NCI-H2107 (cell line): ENCODE measurements at regions not wholly inside any gene's neighbourhood (a gene's known extent, or its start where the extent isn't known, plus 50 kb on each side); places are given as distances from the start of the nearest gene placed in this dataset.
"Not testable (repeated sequence)": the region's sequence is repeated elsewhere in the genome, so short reads cannot be mapped to it uniquely, and the experiment has no call there.

Experiments
- DNase-seq: peaks from one replicate; lab custom pipeline; 2025; lab: John Stamatoyannopoulos, UW

DNA sequence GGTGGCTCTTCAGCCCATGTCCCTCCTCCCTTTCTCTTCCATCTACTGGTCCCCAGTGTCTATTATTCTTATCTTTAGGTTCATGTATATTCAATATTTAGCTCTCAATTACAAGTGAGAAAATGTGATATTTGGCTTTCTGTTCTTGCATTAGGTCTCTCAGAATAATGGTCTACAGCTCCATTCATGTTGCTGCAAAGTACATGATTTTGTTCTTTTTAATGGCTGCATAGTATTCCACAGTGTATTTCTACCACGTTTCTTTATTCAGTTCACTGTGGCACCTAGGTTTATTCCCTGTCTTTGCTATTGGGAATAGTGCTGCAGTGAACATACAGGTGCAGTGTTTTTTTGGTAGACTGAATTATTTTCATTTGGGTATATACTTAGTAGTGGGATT lies 1308.8 kb downstream of the EFNA5 start:
- no peak for DNase-seq

DNA sequence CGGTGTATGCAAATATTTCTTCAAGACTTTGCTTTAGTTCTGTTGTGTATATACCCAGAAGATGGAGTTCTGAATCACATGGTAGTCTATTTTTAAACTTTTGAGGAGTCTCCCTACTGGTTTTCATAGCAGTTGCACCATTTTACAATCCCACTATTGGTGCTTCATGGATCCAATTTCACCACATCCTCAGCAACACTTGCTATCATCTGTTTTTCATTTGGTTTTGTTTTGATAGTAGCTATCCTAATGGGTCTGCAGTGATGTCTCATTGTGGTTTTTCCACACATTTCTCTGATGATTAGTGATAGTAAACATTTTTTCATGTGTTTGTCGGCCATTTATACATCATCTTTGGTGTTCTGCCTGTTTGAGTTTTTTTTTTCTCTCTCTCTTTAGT lies 1339.3 kb downstream of the EFNA5 start:
- no peak for DNase-seq

DNA sequence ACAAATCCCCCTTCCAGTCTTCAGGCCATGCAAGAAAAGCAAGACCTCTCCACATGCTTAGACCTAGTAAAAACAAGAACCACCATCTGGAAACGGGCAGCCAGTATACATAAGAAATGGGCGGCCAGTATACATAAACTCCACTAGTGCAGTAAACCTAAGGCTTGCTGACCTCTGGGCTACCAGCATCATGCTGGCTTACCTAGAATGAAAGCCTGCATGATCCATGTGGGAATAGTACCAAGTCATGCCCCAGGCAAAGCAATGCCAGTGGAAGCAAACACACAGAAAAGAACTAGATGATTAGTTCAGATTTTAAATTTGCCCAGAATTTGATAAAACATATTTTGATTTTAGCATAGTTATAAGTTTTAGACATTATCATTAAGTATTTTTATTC lies 1346.4 kb downstream of the EFNA5 start:
- DNase-seq, result no peak

DNA sequence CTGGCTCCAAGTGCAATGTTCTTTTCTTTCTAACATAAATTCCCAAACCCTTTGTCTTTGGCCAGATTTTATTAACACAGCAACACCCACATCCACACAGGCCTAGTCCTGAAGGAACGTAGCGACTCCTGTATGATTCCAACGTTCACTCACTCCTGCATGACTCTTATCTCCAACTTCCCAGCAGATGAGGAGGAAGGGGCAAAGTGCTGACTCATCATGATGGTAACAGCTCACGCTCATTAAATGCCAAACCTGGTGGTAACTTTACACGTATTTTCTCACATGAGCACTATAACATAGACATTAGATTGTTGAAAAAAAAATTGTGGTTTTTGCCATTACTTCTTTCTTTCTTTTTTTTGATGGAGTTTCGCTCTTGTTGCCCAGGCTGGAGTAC lies 1349.5 kb downstream of the EFNA5 start:
- no peak for DNase-seq

GRCh38 chr5:106314221-106314824 lies 1356.4 kb downstream of the EFNA5 start:
- no peak for DNase-seq

GRCh38 chr5:106312360-106312759 lies 1358.4 kb downstream of the EFNA5 start:
- DNase-seq, result no peak

GRCh38 chr5:106311230-106311915 lies 1359.4 kb downstream of the EFNA5 start:
- no peak for DNase-seq

DNA sequence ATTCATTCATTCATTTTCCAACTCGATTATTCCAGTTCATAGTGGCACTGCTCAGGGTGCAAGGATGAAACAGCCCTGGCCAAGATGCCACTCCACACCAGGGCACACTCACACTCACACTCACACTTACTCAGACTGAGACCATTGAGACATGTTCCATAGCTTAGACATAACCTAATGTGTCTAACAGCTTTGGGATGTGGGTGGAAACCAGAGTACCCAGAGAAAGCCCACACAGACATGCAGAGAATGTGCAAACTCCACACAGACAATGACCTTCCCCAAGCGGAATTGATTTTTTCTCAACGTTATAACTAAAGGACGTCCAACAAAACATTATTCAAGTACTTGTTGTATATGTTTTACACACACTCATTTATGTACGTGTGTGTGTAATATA lies 1363.5 kb downstream of the EFNA5 start:
- no peak for DNase-seq

- DNase-seq, result no peak
Observed at GRCh38 chr5:106306313-106307028, 1364.3 kb downstream of the EFNA5 start.

GRCh38 chr5:106303911-106304310 lies 1366.8 kb downstream of the EFNA5 start:
- no peak for DNase-seq

DNA sequence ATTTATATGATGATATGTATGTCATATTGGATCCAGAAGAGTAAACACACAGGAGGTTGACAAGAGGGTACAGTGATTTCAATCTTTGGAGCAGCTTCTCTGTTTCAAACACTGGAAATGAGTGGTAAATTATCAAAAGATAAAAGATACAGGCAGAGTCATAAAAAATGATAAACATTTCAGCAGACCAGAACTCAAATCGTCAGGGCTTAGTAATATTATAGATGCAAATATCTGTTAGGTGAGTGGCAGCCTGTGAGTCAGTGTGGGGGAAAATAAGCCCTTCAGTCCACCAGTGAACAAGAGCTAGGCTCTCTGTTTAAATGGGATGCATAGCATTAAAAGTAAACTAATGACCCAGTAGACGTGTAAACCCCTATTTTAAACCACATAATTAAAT lies 1378.1 kb downstream of the EFNA5 start:
- no peak for DNase-seq

DNA sequence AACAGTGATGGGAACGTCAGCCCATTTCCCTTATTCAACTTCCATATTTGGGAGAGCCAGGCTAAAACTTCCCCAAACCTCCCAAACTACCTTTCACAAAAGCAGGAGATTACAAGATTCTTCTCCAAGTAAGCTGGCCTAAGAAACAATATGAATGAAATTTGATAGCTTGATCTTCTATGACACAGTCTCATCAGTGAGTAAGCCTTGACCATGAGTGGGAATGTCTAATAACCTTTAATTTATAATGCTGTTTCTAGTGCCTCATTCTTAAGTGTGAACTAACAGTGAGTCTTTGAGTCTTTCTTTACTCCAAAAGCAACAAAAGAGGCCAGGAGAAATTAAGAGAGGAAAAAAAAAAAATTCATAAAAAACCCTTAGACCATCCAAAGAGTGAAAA lies 1379.9 kb downstream of the EFNA5 start:
- no peak for DNase-seq

DNA sequence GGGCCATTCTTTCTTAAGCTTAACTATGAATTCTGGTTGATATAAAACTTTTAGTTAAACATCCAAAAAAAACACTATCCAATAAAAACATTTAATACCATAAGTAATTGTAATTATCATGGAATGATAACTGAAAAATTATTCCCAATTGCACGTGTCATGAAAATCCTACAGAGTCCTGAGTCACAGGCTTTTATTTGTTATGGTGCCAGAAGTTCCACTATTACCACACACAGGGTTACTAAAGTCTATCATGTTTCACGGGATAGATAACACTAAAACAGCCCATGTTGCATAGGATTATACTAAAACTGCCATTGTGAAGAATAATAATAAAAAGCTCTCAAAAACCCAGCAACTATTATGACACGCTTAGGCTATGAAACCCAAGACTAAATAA lies 1381.8 kb downstream of the EFNA5 start:
- DNase-seq, result no peak

- DNase-seq, result no peak
Observed at GRCh38 chr5:106277540-106278096, 1393.1 kb downstream of the EFNA5 start.

GRCh38 chr5:106269252-106269843 lies 1401.4 kb downstream of the EFNA5 start:
- DNase-seq, result no peak

GRCh38 chr5:106267256-106267655 lies 1403.5 kb downstream of the EFNA5 start:
- DNase-seq, result no peak

- DNase-seq, result no peak
Observed at GRCh38 chr5:106262395-106262794, 1408.3 kb downstream of the EFNA5 start.

- not testable (repeated sequence) for DNase-seq
Observed at GRCh38 chr5:106259431-106260090, 1411.2 kb downstream of the EFNA5 start.

- DNase-seq, result no peak
Observed at GRCh38 chr5:106258591-106259125, 1412.1 kb downstream of the EFNA5 start.

DNA sequence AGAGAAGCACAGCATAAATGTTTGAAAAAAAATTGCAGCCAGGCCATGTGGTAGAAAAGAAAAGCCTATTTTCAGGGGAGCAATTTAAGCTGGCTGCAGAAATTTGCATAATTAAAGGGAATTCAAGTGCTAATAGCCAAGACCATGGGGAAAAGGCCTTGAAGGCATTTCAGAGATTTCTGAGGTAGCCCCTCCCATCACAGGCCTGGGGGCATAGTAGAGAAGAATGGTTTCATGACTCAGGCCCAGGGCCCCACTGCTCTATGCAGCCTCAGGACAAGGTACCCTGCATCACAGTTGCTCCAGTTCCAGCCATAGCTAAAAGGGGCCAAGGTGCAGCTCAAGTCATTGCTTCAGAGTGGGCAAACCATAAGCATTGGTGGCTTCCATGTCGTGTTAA lies 1416.0 kb downstream of the EFNA5 start:
- DNase-seq, result no peak

GRCh38 chr5:106246044-106246745 lies 1424.5 kb downstream of the EFNA5 start:
- DNase-seq, result not testable (repeated sequence)
